HCT116 (cell line): ENCODE measurements at regions not wholly inside any gene's neighbourhood (a gene's known extent, or its start where the extent isn't known, plus 50 kb on each side); places are given as distances from the start of the nearest gene placed in this dataset.

Experiments used
- ATAC-seq: fragments of 200-7000 bp; cut with Tn5 transposase; 2 replicates; pipeline ENCODE4 v1.9.1; 2020; ENCODE audit warnings: mild to moderate bottlenecking, moderate library complexity
- BruUV-seq: library from RNA; stranded (reverse); fragments of 400-500 nt; replicated peaks from 2 replicates; lab custom pipeline; 2021; lab: Mats Ljungman, UMichigan
- CTCF ChIA-PET: fragments of 300-600 bp; sonication (Branson Sonifier 250); formaldehyde crosslinking; loops from one replicate; lab custom pipeline; 2021; ENCODE audit warnings: antibody characterized with exemption; lab: Charles Lee
- POLR2A ChIA-PET: fragments of 300-600, 350-600 bp; sonication (Branson Sonifier 250); formaldehyde crosslinking; loops from one replicate; lab custom pipeline; 2021; ENCODE audit warnings: antibody characterized with exemption; lab: Charles Lee
- RAD21 ChIA-PET, 2 experiments: fragments of 300-600 bp; sonication (Branson Sonifier 250); formaldehyde crosslinking; loops; one replicate each; lab custom pipeline; 2023; ENCODE audit warnings: low total read pairs in 2 of 2; ENCODE audit not compliant: uncharacterized antibody in 2 of 2, unreplicated experiment in 2 of 2, low non-redundant PET in 1 of 2; lab: Charles Lee
- DNase-seq: peaks from one replicate; pipeline ENCODE4 v3.0.0-alpha.2; 2010; ENCODE audit warnings: low read depth, low spot score
- H2AFZ ChIP-seq: fragments of 200-600 bp; shearing (Covaris generic), sonication (generic); 2 replicates; pipeline ENCODE4 v1.6.1; 2017; ENCODE audit warnings: low read depth, mixed run types, mixed read lengths, antibody characterized with exemption, low read length; ENCODE audit not compliant: poor library complexity, severe bottlenecking
- H3K27ac ChIP-seq: 2 replicates; pipeline ENCODE4 v1.5.1; 2012; ENCODE audit warnings: low read depth, low read length
- H3K27me3 ChIP-seq: fragments of 200-600 bp; sonication (generic); 2 replicates; pipeline ENCODE4 v1.6.1; 2016; ENCODE audit warnings: mixed run types, low read length, mixed read lengths; ENCODE audit not compliant: insufficient read depth
- H3K36me3 ChIP-seq, 2 experiments: fragments of 200-500 bp in 1 of 2; fragments of 200-600 bp in 1 of 2; sonication (Bioruptor generic) in 1 of 2; sonication (generic) in 1 of 2; 2 replicates each; pipeline versions ENCODE4 v1.5.1 to v1.6.1; 2014 to 2016; ENCODE audit warnings: low read length in 2 of 2, inconsistent platforms in 1 of 2, mixed read lengths in 1 of 2, mixed run types in 1 of 2; ENCODE audit not compliant: insufficient read depth in 2 of 2, control insufficient read depth in 1 of 2
- H3K4me1 ChIP-seq, 2 experiments: fragments of 200-600 bp in 1 of 2; sonication (generic) in 1 of 2; 2 replicates each; pipeline versions ENCODE4 v1.5.1 to v1.6.1; 2012 to 2017; ENCODE audit warnings: low read length in 2 of 2, inconsistent platforms in 1 of 2, mild to moderate bottlenecking in 1 of 2, mixed read lengths in 1 of 2, mixed run types in 1 of 2, moderate library complexity in 1 of 2; ENCODE audit not compliant: insufficient read depth in 2 of 2, control insufficient read depth in 1 of 2
- H3K4me2 ChIP-seq: fragments of 200-600 bp; sonication (generic); 2 replicates; pipeline ENCODE4 v1.6.1; 2017; ENCODE audit warnings: mixed run types, low read length, mixed read lengths
- H3K4me3 ChIP-seq, 2 experiments: fragments of 200-600 bp in 1 of 2; sonication (generic) in 1 of 2; replicated peaks in 1 of 2; 2 replicates each; pipeline ENCODE4 v1.5.1; 2011 to 2016; ENCODE audit warnings: low read length in 2 of 2, control low read depth in 1 of 2, low read depth in 1 of 2, mild to moderate bottlenecking in 1 of 2, mixed read lengths in 1 of 2, mixed run types in 1 of 2
- H3K79me2 ChIP-seq: fragments of 200-600 bp; sonication (generic); 2 replicates; pipeline ENCODE4 v1.6.1; 2017; ENCODE audit warnings: mild to moderate bottlenecking, mixed run types, low read length, moderate library complexity, mixed read lengths; ENCODE audit not compliant: insufficient read depth
- H3K9ac ChIP-seq: fragments of 200-600 bp; sonication (generic); 2 replicates; pipeline ENCODE4 v1.6.1; 2016; ENCODE audit warnings: low read length, mixed read lengths
- H3K9me2 ChIP-seq: fragments of 200-600 bp; sonication (generic), shearing (Covaris generic); 2 replicates; pipeline ENCODE4 v1.6.1; 2017; ENCODE audit warnings: mixed run types, mild to moderate bottlenecking, moderate library complexity; ENCODE audit not compliant: insufficient read depth
- H3K9me3 ChIP-seq, 2 experiments: fragments of 200-500 bp in 1 of 2; fragments of 200-600 bp in 1 of 2; sonication (Bioruptor generic) in 1 of 2; sonication (generic) in 1 of 2; 2 replicates each; pipeline ENCODE4 v1.6.1; 2014 to 2017; ENCODE audit warnings: low read length in 2 of 2, mixed read lengths in 2 of 2, inconsistent platforms in 1 of 2, low read depth in 1 of 2, mild to moderate bottlenecking in 1 of 2, mixed run types in 1 of 2, moderate library complexity in 1 of 2; ENCODE audit not compliant: control insufficient read depth in 1 of 2, insufficient read depth in 1 of 2
- H4K20me1 ChIP-seq: fragments of 200-600 bp; sonication (generic), shearing (Covaris generic); 2 replicates; pipeline ENCODE4 v1.6.1; 2017; ENCODE audit warnings: mixed run types, mild to moderate bottlenecking, moderate library complexity; ENCODE audit not compliant: insufficient read depth
- CBX3 ChIP-seq: IDR thresholded peaks from 2 replicates; pipeline ENCODE4 v1.6.1; 2012; ENCODE audit warnings: low read depth
- CEBPB ChIP-seq: IDR thresholded peaks from 2 replicates; pipeline ENCODE4 v1.6.1; 2012; ENCODE audit warnings: low read depth
- CTCF ChIP-seq, 3 experiments: fragments of 200-600 bp in 1 of 3; sonication (generic) in 1 of 3; IDR thresholded peaks in 2 of 3; conservative IDR thresholded peaks in 1 of 3; 2 replicates each; pipeline ENCODE4 v1.5.1; 2012 to 2017; ENCODE audit warnings: low read depth in 2 of 3, low read length in 2 of 3, antibody characterized with exemption in 1 of 3, borderline replicate concordance in 1 of 3, control low read depth in 1 of 3, mild to moderate bottlenecking in 1 of 3, mixed read lengths in 1 of 3, mixed run types in 1 of 3, moderate library complexity in 1 of 3; ENCODE audit not compliant: insufficient read depth in 1 of 3
- EGR1 ChIP-seq: IDR thresholded peaks from 2 replicates; pipeline ENCODE4 v1.6.1; 2012; ENCODE audit warnings: low read depth
- ELF1 ChIP-seq: IDR thresholded peaks from 2 replicates; pipeline ENCODE4 v1.6.1; 2012; ENCODE audit warnings: low read depth, borderline replicate concordance
- EZH2phosphoT487 ChIP-seq: fragments of 200-600 bp; IDR thresholded peaks from 2 replicates; pipeline ENCODE4 v1.6.1; 2018; ENCODE audit warnings: antibody characterized with exemption, borderline replicate concordance
- FOSL1 ChIP-seq: IDR thresholded peaks from 2 replicates; pipeline ENCODE4 v1.6.1; 2012; ENCODE audit warnings: low read depth
- POLR2AphosphoS5 ChIP-seq: IDR thresholded peaks from 2 replicates; pipeline ENCODE4 v1.6.1; 2011; ENCODE audit warnings: mild to moderate bottlenecking, low read depth, low read length, moderate library complexity
- REST ChIP-seq: IDR thresholded peaks from 2 replicates; pipeline ENCODE4 v1.6.1; 2012; ENCODE audit warnings: low read depth
- SIN3A ChIP-seq: IDR thresholded peaks from 2 replicates; pipeline ENCODE4 v1.6.1; 2012; ENCODE audit warnings: low read depth
- SRF ChIP-seq: IDR thresholded peaks from 2 replicates; pipeline ENCODE4 v1.6.1; 2012; ENCODE audit warnings: low read depth
- ZFX ChIP-seq: fragments of 450-650 bp; IDR thresholded peaks from 2 replicates; pipeline ENCODE4 v1.6.1; 2017
- ZNF274 ChIP-seq: fragments of 200-500 bp; sonication (Bioruptor generic); IDR thresholded peaks from 2 replicates; pipeline ENCODE4 v1.6.1; 2014; ENCODE audit warnings: mild to moderate bottlenecking, low read depth, low read length, inconsistent platforms
- intact Hi-C: fragments of 100-400 bp; cut with micrococcal nuclease; formaldehyde crosslinking; loops from 2 replicates; pipeline ENCODE4 v1.10.0; 2022
- TF ChIP-seq, protein P1 (sequence below): IDR thresholded peaks from 2 replicates; pipeline ENCODE4 v1.6.1; 2011; ENCODE audit warnings: mild to moderate bottlenecking, low read length, moderate library complexity; ENCODE audit not compliant: insufficient replicate concordance; ENCODE audit errors: extremely low read depth
- TF ChIP-seq, protein P2 (sequence below): IDR thresholded peaks from 2 replicates; pipeline ENCODE4 v1.6.1; 2012

- TF ChIP-seq SIN3A (no peak), EZH2phosphoT487 (no peak), ZNF274 (no peak), CEBPB (no peak), SRF (no peak), CTCF (IDR thresholded peaks at IDR 0.05 in 2 of 3, conservative IDR thresholded peaks at IDR 0.05 in 1 of 3; ENCODE audit: borderline replicate concordance in 1 of 3, insufficient read depth in 1 of 3, low read depth in 2 of 3, low read length in 2 of 3) (no peak), EGR1 (no peak), POLR2AphosphoS5 (no peak), FOSL1 (no peak), ELF1 (no peak), REST (no peak), CBX3 (no peak), ZFX (no peak)
- TF ChIP-seq, protein P1, sequence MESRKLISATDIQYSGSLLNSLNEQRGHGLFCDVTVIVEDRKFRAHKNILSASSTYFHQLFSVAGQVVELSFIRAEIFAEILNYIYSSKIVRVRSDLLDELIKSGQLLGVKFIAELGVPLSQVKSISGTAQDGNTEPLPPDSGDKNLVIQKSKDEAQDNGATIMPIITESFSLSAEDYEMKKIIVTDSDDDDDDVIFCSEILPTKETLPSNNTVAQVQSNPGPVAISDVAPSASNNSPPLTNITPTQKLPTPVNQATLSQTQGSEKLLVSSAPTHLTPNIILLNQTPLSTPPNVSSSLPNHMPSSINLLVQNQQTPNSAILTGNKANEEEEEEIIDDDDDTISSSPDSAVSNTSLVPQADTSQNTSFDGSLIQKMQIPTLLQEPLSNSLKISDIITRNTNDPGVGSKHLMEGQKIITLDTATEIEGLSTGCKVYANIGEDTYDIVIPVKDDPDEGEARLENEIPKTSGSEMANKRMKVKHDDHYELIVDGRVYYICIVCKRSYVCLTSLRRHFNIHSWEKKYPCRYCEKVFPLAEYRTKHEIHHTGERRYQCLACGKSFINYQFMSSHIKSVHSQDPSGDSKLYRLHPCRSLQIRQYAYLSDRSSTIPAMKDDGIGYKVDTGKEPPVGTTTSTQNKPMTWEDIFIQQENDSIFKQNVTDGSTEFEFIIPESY, result no peak
- TF ChIP-seq, protein P2, sequence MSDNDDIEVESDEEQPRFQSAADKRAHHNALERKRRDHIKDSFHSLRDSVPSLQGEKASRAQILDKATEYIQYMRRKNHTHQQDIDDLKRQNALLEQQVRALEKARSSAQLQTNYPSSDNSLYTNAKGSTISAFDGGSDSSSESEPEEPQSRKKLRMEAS, result no peak
Observed at GRCh38 chr5:73266176-73266738, 93.3 kb downstream of the TMEM174 start.

More at GRCh38 chr5:73266176-73266738, 93.3 kb downstream of the TMEM174 start:
- no peaks in the 10 kb centered on the region for H3K4me1 ChIP-seq
- H3K4me3 ChIP-seq, result no peak overlapping the region
- H3K27ac ChIP-seq, result no peak overlapping the region
- H3K79me2 ChIP-seq, result no peaks in the 10 kb centered on the region
- intact Hi-C loops, result no loop called here
- H4K20me1 ChIP-seq, result no peaks in the 10 kb centered on the region
- POLR2A ChIA-PET, result no interaction called here
- no peak for ATAC-seq
- CTCF ChIA-PET, result interaction anchor here (1.0 kb wide), 1 partner anchor 50 kb away, joined by 3 read pairs; no protein-coding TSS in a partner anchor
- H3K9me2 ChIP-seq, result no peaks in the 10 kb centered on the region
- RAD21 ChIA-PET, result no interaction called here
- no TSS peak for BruUV-seq
- no peak overlapping the region for H3K9ac ChIP-seq
- H3K27me3 ChIP-seq, result no peaks in the 10 kb centered on the region
- no peaks in the 10 kb centered on the region for H3K36me3 ChIP-seq
- DNase-seq, result no peak
- H3K9me3 ChIP-seq, result no peaks in the 10 kb centered on the region
- no peak overlapping the region for H3K4me2 ChIP-seq
- no peak overlapping the region for H2AFZ ChIP-seq
